Mesendoderm (in vitro differentiated cells): ENCODE measurements at regions not wholly inside any gene's neighbourhood (a gene's known extent, or its start where the extent isn't known, plus 50 kb on each side); places are given as distances from the start of the nearest gene placed in this dataset.

ENCODE experiments used
- DNase-seq: peaks from one replicate; pipeline ENCODE4 v3.0.0; 2013
- H2AK5ac ChIP-seq: 2 replicates; pipeline ENCODE4 v1.6.1; 2013; ENCODE audit warnings: low read length, inconsistent platforms
- H2BK120ac ChIP-seq: 2 replicates; pipeline ENCODE4 v1.6.1; 2013; ENCODE audit warnings: low read depth, mild to moderate bottlenecking, low read length, moderate library complexity, mixed read lengths
- H2BK15ac ChIP-seq: replicated peaks from 2 replicates; pipeline ENCODE4 v1.6.1; 2013; ENCODE audit warnings: low read depth, mild to moderate bottlenecking, moderate library complexity
- H2BK5ac ChIP-seq: 2 replicates; pipeline ENCODE4 v1.6.1; 2013; ENCODE audit warnings: low read length, inconsistent platforms
- H3K18ac ChIP-seq: 2 replicates; pipeline ENCODE4 v1.6.1; 2013; ENCODE audit warnings: mild to moderate bottlenecking, low read length, mixed read lengths
- H3K23ac ChIP-seq: one replicate; pipeline ENCODE4 v1.6.1; 2013; ENCODE audit warnings: low read length
- H3K27ac ChIP-seq: 2 replicates; pipeline ENCODE4 v1.5.1; 2013; ENCODE audit warnings: low read depth, mild to moderate bottlenecking, inconsistent platforms, low read length, moderate library complexity
- H3K27me3 ChIP-seq: 2 replicates; pipeline ENCODE4 v1.6.1; 2013; ENCODE audit warnings: low read length, control low read depth, mild to moderate bottlenecking, inconsistent platforms; ENCODE audit not compliant: insufficient read depth, poor library complexity
- H3K36me3 ChIP-seq: 2 replicates; pipeline ENCODE4 v1.6.1; 2013; ENCODE audit warnings: low read length, inconsistent platforms; ENCODE audit not compliant: control insufficient read depth, insufficient read depth
- H3K4ac ChIP-seq: one replicate; pipeline ENCODE4 v1.6.1; 2013; ENCODE audit warnings: low read depth, mild to moderate bottlenecking, low read length, moderate library complexity
- H3K4me1 ChIP-seq: 2 replicates; pipeline ENCODE4 v1.6.1; 2013; ENCODE audit warnings: low read depth, low read length, inconsistent platforms; ENCODE audit not compliant: control insufficient read depth
- H3K4me2 ChIP-seq: 2 replicates; pipeline ENCODE4 v1.6.1; 2013; ENCODE audit warnings: low read length
- H3K4me3 ChIP-seq: 2 replicates; pipeline ENCODE4 v1.5.1; 2013; ENCODE audit warnings: mild to moderate bottlenecking, low read length
- H3K56ac ChIP-seq: one replicate; pipeline ENCODE4 v1.6.1; 2013; ENCODE audit warnings: low read length
- H3K79me1 ChIP-seq: 2 replicates; pipeline ENCODE4 v1.6.1; 2013; ENCODE audit warnings: low read length, inconsistent platforms
- H3K79me2 ChIP-seq: 2 replicates; pipeline ENCODE4 v1.6.1; 2013; ENCODE audit warnings: mild to moderate bottlenecking, low read length; ENCODE audit not compliant: control insufficient read depth, insufficient read depth
- H3K9ac ChIP-seq: 2 replicates; pipeline ENCODE4 v1.6.1; 2013; ENCODE audit warnings: low read length, inconsistent platforms
- H4K5ac ChIP-seq: one replicate; pipeline ENCODE4 v1.6.1; 2013; ENCODE audit warnings: low read length
- H4K8ac ChIP-seq: one replicate; pipeline ENCODE4 v1.6.1; 2013; ENCODE audit warnings: low read depth, mild to moderate bottlenecking, control low read depth, low read length, moderate library complexity
- WGBS: extraction: QIAGEN DNeasy Blood & Tissue Kit; methylation state at CpG from one replicate; pipeline ENCODE4 v1.1.7; 2013; ENCODE audit warnings: low lambda C conversion rate, missing lambda C conversion rate; ENCODE audit not compliant: insufficient coverage; ENCODE audit errors: extremely low coverage; 5-methylcytosine and 5-hydroxymethylcytosine counted together

GRCh38 chr3:175916191-175916934, 1057.2 kb downstream of the NAALADL2 start:
- H3K36me3 ChIP-seq = no peaks in the 10 kb centered on the region
- no peaks in the 10 kb centered on the region for H3K79me2 ChIP-seq
- H3K56ac ChIP-seq = no peak overlapping the region
- H3K27me3 ChIP-seq = no peaks in the 10 kb centered on the region
- H3K18ac ChIP-seq = no peak overlapping the region
- no peak overlapping the region for H2AK5ac ChIP-seq
- no peak overlapping the region for H3K4me2 ChIP-seq
- no peak overlapping the region for H3K23ac ChIP-seq
- H3K4ac ChIP-seq = no peak overlapping the region
- H4K5ac ChIP-seq = no peak overlapping the region
- H3K9ac ChIP-seq = no peak overlapping the region
- no peak for DNase-seq
- no CpG with 5 or more reads among the region's 4 CpGs for WGBS
- H2BK5ac ChIP-seq = no peak overlapping the region
- H2BK120ac ChIP-seq = no peak overlapping the region
- H3K4me1 ChIP-seq = no peaks in the 10 kb centered on the region
- no peak overlapping the region for H3K4me3 ChIP-seq
- no peak overlapping the region for H4K8ac ChIP-seq
- H3K27ac ChIP-seq = no peak overlapping the region
- no peak overlapping the region for H2BK15ac ChIP-seq
- H3K79me1 ChIP-seq = no peaks in the 10 kb centered on the region

- no peak overlapping the region for H3K27ac ChIP-seq
Measured at GRCh38 chr3:175914785-175915184, 1055.7 kb downstream of the NAALADL2 start.

GRCh38 chr3:175913286-175913685, 1054.2 kb downstream of the NAALADL2 start:
- no peak overlapping the region for H4K8ac ChIP-seq
- no peaks in the 10 kb centered on the region for H3K36me3 ChIP-seq
- H2BK120ac ChIP-seq = no peak overlapping the region
- no peak overlapping the region for H3K27ac ChIP-seq
- no peaks in the 10 kb centered on the region for H3K27me3 ChIP-seq
- no peak overlapping the region for H3K4ac ChIP-seq
- no peak overlapping the region for H3K4me2 ChIP-seq
- no peaks in the 10 kb centered on the region for H3K4me1 ChIP-seq
- H4K5ac ChIP-seq = no peak overlapping the region
- DNase-seq = no peak
- WGBS = no CpG with 5 or more reads among the region's 3 CpGs
- H3K23ac ChIP-seq = no peak overlapping the region
- no peak overlapping the region for H2AK5ac ChIP-seq
- H3K9ac ChIP-seq = no peak overlapping the region
- H2BK15ac ChIP-seq = no peak overlapping the region
- H3K18ac ChIP-seq = no peak overlapping the region
- H3K79me2 ChIP-seq = no peaks in the 10 kb centered on the region
- no peak overlapping the region for H3K4me3 ChIP-seq
- no peak overlapping the region for H2BK5ac ChIP-seq
- no peaks in the 10 kb centered on the region for H3K79me1 ChIP-seq
- no peak overlapping the region for H3K56ac ChIP-seq

More at GRCh38 chr3:175914785-175915184, 1055.7 kb downstream of the NAALADL2 start:
- Histone ChIP-seq H3K18ac (no peak overlapping the region), H3K36me3 (no peaks in the 10 kb centered on the region), H2AK5ac (no peak overlapping the region), H4K5ac (no peak overlapping the region), H3K4me3 (no peak overlapping the region), H3K4ac (no peak overlapping the region), H3K79me1 (no peaks in the 10 kb centered on the region), H4K8ac (no peak overlapping the region), H3K27me3 (no peaks in the 10 kb centered on the region), H3K79me2 (no peaks in the 10 kb centered on the region), H3K9ac (no peak overlapping the region), H2BK120ac (no peak overlapping the region), H3K4me2 (no peak overlapping the region), H3K23ac (no peak overlapping the region), H2BK5ac (no peak overlapping the region), H2BK15ac (no peak overlapping the region), H3K4me1 (no peaks in the 10 kb centered on the region), H3K56ac (no peak overlapping the region)
- no peak for DNase-seq

GRCh38 chr3:175911937-175912336, 1052.8 kb downstream of the NAALADL2 start:
- Histone ChIP-seq H3K27ac (no peak overlapping the region), H3K18ac (no peak overlapping the region), H3K36me3 (no peaks in the 10 kb centered on the region), H3K56ac (no peak overlapping the region), H2BK5ac (no peak overlapping the region), H2BK15ac (no peak overlapping the region), H3K4me2 (no peak overlapping the region), H2AK5ac (no peak overlapping the region), H3K23ac (no peak overlapping the region), H3K79me1 (no peaks in the 10 kb centered on the region), H3K4me1 (no peaks in the 10 kb centered on the region), H3K4ac (no peak overlapping the region), H3K9ac (no peak overlapping the region), H3K27me3 (no peaks in the 10 kb centered on the region), H4K5ac (no peak overlapping the region), H3K79me2 (no peaks in the 10 kb centered on the region), H3K4me3 (no peak overlapping the region), H4K8ac (no peak overlapping the region), H2BK120ac (no peak overlapping the region)
- no peak for DNase-seq
- no CpG with 5 or more reads among the region's 1 CpG for WGBS

GRCh38 chr3:175902226-175902625, 1043.1 kb downstream of the NAALADL2 start:
- Histone ChIP-seq H3K36me3 (no peaks in the 10 kb centered on the region), H2AK5ac (no peak overlapping the region), H3K23ac (no peak overlapping the region), H4K5ac (no peak overlapping the region), H3K79me1 (no peaks in the 10 kb centered on the region), H3K56ac (no peak overlapping the region), H3K4me1 (no peaks in the 10 kb centered on the region), H3K9ac (no peak overlapping the region), H4K8ac (no peak overlapping the region), H2BK5ac (no peak overlapping the region), H3K27ac (no peak overlapping the region), H3K4ac (no peak overlapping the region), H3K4me3 (no peak overlapping the region), H2BK15ac (no peak overlapping the region), H3K18ac (no peak overlapping the region), H2BK120ac (no peak overlapping the region), H3K79me2 (no peaks in the 10 kb centered on the region), H3K4me2 (no peak overlapping the region), H3K27me3 (no peaks in the 10 kb centered on the region)
- WGBS = no CpG with 5 or more reads among the region's 1 CpG
- no peak for DNase-seq

- DNase-seq = no peak
- H4K5ac ChIP-seq = no peak overlapping the region
- no peak overlapping the region for H3K4me2 ChIP-seq
- no peak overlapping the region for H2BK15ac ChIP-seq
- no peak overlapping the region for H3K4me3 ChIP-seq
- no CpG with 5 or more reads among the region's 2 CpGs for WGBS
- no peak overlapping the region for H3K9ac ChIP-seq
- no peak overlapping the region for H2BK5ac ChIP-seq
- H3K23ac ChIP-seq = no peak overlapping the region
- no peaks in the 10 kb centered on the region for H3K36me3 ChIP-seq
- no peak overlapping the region for H3K27ac ChIP-seq
- H2AK5ac ChIP-seq = no peak overlapping the region
- no peaks in the 10 kb centered on the region for H3K79me2 ChIP-seq
- no peaks in the 10 kb centered on the region for H3K4me1 ChIP-seq
- no peak overlapping the region for H3K18ac ChIP-seq
- H3K56ac ChIP-seq = no peak overlapping the region
- no peaks in the 10 kb centered on the region for H3K79me1 ChIP-seq
- no peak overlapping the region for H2BK120ac ChIP-seq
- no peak overlapping the region for H3K4ac ChIP-seq
- no peak overlapping the region for H4K8ac ChIP-seq
- H3K27me3 ChIP-seq = no peaks in the 10 kb centered on the region
Measured at GRCh38 chr3:175898194-175898593, 1039.1 kb downstream of the NAALADL2 start.
